ENCODE measurements at regions not wholly inside any gene's neighbourhood (a gene's known extent, or its start where the extent isn't known, plus 50 kb on each side); places are given as distances from the start of the nearest gene placed in this dataset.

DNA sequence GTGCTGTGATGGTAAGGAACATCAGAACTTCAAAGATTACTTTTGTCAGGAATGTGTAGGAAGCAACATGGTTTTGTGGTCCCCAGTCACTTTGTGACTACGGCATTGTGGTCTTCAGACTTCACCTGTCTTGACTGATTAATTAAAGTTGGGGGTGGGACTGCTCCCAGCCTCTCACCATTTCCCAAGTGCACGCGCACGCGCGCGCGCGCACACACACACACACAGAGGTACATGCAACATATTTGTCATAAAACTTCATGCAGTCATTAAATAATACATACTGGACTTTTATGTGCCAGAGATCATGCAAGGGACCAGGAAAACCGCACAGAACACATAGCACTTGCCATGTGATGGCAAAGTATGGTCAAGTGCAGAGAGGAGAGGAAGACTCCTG lies 181.2 kb downstream of the EVX1 start:
- H3K4me1 ChIP-seq (ENCODE audit: low read length): no peaks in the 10 kb centered on the region
- H3F3A ChIP-seq (ENCODE audit: insufficient read depth, low read length): no peaks in the 10 kb centered on the region
- TF ChIP-seq EZH2 (optimal IDR thresholded peaks at IDR 0.05; ENCODE audit: low read depth, low read length) (no peak), EZH2phosphoT487 (IDR thresholded peaks at IDR 0.05; ENCODE audit: low read length) (no peak)
- TF ChIP-seq, protein P1, sequence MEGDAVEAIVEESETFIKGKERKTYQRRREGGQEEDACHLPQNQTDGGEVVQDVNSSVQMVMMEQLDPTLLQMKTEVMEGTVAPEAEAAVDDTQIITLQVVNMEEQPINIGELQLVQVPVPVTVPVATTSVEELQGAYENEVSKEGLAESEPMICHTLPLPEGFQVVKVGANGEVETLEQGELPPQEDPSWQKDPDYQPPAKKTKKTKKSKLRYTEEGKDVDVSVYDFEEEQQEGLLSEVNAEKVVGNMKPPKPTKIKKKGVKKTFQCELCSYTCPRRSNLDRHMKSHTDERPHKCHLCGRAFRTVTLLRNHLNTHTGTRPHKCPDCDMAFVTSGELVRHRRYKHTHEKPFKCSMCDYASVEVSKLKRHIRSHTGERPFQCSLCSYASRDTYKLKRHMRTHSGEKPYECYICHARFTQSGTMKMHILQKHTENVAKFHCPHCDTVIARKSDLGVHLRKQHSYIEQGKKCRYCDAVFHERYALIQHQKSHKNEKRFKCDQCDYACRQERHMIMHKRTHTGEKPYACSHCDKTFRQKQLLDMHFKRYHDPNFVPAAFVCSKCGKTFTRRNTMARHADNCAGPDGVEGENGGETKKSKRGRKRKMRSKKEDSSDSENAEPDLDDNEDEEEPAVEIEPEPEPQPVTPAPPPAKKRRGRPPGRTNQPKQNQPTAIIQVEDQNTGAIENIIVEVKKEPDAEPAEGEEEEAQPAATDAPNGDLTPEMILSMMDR (IDR thresholded peaks at IDR 0.05; ENCODE audit: low read length): no peak
- no peaks in the 10 kb centered on the region for H3K79me2 ChIP-seq (ENCODE audit: low read length)
- H3K27me3 ChIP-seq (replicated peaks; ENCODE audit: insufficient read depth, low read length): no peaks in the 10 kb centered on the region
- H3K27ac ChIP-seq (ENCODE audit: low read length): no peak overlapping the region
- no peaks in the 10 kb centered on the region for H3K36me3 ChIP-seq (replicated peaks; ENCODE audit: insufficient read depth, low read length)
- H3K9ac ChIP-seq (ENCODE audit: low read length): no peak overlapping the region
- H3K9me2 ChIP-seq (replicated peaks; ENCODE audit: insufficient read depth, low read length): no peaks in the 10 kb centered on the region
- H4K20me1 ChIP-seq (ENCODE audit: insufficient read depth, low read length): no peaks in the 10 kb centered on the region
- no peak overlapping the region for H3K4me2 ChIP-seq (ENCODE audit: low read depth, low read length)
- H3K9me3 ChIP-seq (replicated peaks; ENCODE audit: insufficient read depth, low read length): no peaks in the 10 kb centered on the region
- H3K4me3 ChIP-seq (ENCODE audit: low read length): no peak overlapping the region
- DNase-seq: no peak
- no peak overlapping the region for H2AFZ ChIP-seq (ENCODE audit: low read length)

DNA sequence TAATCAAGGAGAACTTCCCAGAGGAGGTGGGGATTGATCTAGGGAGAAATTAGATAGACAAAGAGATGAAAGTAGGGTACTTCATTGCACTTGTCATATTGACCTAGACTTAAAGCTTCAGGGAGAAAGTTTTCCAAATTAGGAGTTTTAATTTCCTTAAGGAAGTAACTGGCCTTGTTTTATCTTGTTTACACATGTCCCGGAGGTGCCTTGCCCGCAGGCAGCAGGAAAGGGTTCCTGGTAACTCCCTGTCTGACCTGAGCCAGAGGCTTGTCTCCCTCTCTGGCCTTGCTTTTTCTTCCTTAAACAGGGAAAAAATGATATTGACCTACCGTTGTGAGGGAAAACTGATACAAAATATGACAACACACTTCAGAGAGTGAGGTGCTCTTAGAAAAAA lies 181.6 kb downstream of the EVX1 start:
- no peaks in the 10 kb centered on the region for H3F3A ChIP-seq (ENCODE audit: insufficient read depth, low read length)
- H3K9me2 ChIP-seq (replicated peaks; ENCODE audit: insufficient read depth, low read length): no peaks in the 10 kb centered on the region
- no peak overlapping the region for H2AFZ ChIP-seq (ENCODE audit: low read length)
- DNase-seq: no peak
- H4K20me1 ChIP-seq (ENCODE audit: insufficient read depth, low read length): no peaks in the 10 kb centered on the region
- H3K4me1 ChIP-seq (ENCODE audit: low read length): no peaks in the 10 kb centered on the region
- no peaks in the 10 kb centered on the region for H3K27me3 ChIP-seq (replicated peaks; ENCODE audit: insufficient read depth, low read length)
- no peaks in the 10 kb centered on the region for H3K79me2 ChIP-seq (ENCODE audit: low read length)
- no peak overlapping the region for H3K4me2 ChIP-seq (ENCODE audit: low read depth, low read length)
- H3K9ac ChIP-seq (ENCODE audit: low read length): no peak overlapping the region
- H3K4me3 ChIP-seq (ENCODE audit: low read length): no peak overlapping the region
- H3K27ac ChIP-seq (ENCODE audit: low read length): no peak overlapping the region
- no peaks in the 10 kb centered on the region for H3K36me3 ChIP-seq (replicated peaks; ENCODE audit: insufficient read depth, low read length)
- TF ChIP-seq EZH2 (optimal IDR thresholded peaks at IDR 0.05; ENCODE audit: low read depth, low read length) (no peak), EZH2phosphoT487 (IDR thresholded peaks at IDR 0.05; ENCODE audit: low read length) (no peak)
- TF ChIP-seq, protein P1 (IDR thresholded peaks at IDR 0.05; ENCODE audit: low read length): no peak
- H3K9me3 ChIP-seq (replicated peaks; ENCODE audit: insufficient read depth, low read length): no peaks in the 10 kb centered on the region

DNA sequence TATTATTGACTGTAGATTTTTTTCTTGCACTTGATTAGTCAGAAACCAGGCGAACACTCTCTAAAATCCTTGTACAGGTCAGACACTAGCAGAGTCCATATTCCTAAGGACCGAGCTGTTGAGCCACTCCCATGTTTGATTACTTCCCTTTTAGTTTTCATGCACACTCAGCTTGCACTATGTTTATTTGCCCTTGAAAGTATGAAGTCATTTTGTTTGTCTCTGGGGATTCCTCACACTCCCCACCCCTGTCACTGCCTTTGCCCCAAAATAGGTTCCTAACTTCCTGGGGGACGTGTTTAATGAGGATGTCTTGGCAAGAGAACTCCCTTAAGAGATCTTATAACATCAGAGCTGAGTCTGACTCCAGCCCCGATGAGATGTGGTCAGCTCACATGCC lies 182.1 kb downstream of the EVX1 start:
- no peak for DNase-seq
- no peak overlapping the region for H2AFZ ChIP-seq (ENCODE audit: low read length)
- H3K27me3 ChIP-seq (replicated peaks; ENCODE audit: insufficient read depth, low read length): no peaks in the 10 kb centered on the region

More for the DNA sequence above, 182.1 kb downstream of the EVX1 start:
- H3K9me2 ChIP-seq (replicated peaks; ENCODE audit: insufficient read depth, low read length): no peaks in the 10 kb centered on the region
- H3K36me3 ChIP-seq (replicated peaks; ENCODE audit: insufficient read depth, low read length): no peaks in the 10 kb centered on the region
- H3K27ac ChIP-seq (ENCODE audit: low read length): no peak overlapping the region
- peaks cover 4% of the 10 kb centered on the region for H3K4me1 ChIP-seq (ENCODE audit: low read length)
- H3K79me2 ChIP-seq (ENCODE audit: low read length): no peaks in the 10 kb centered on the region
- H3K9me3 ChIP-seq (replicated peaks; ENCODE audit: insufficient read depth, low read length): no peaks in the 10 kb centered on the region
- H3F3A ChIP-seq (ENCODE audit: insufficient read depth, low read length): peaks cover 4% of the 10 kb centered on the region
- no peak overlapping the region for H3K4me2 ChIP-seq (ENCODE audit: low read depth, low read length)
- H3K4me3 ChIP-seq (ENCODE audit: low read length): no peak overlapping the region
- TF ChIP-seq EZH2phosphoT487 (IDR thresholded peaks at IDR 0.05; ENCODE audit: low read length): no peak
- TF ChIP-seq EZH2 (optimal IDR thresholded peaks at IDR 0.05; ENCODE audit: low read depth, low read length): no peak
- TF ChIP-seq, protein P1 (IDR thresholded peaks at IDR 0.05; ENCODE audit: low read length): no peak
- no peak overlapping the region for H3K9ac ChIP-seq (ENCODE audit: low read length)
- no peaks in the 10 kb centered on the region for H4K20me1 ChIP-seq (ENCODE audit: insufficient read depth, low read length)

Data from MM.1S (cell line).